Gastrocnemius medialis (tissue), 4 donors: ENCODE measurements at regions not wholly inside any gene's neighbourhood (a gene's known extent, or its start where the extent isn't known, plus 50 kb on each side); places are given as distances from the start of the nearest gene placed in this dataset.

Experiments
- CTCF ChIP-seq, 5 experiments: fragments of 450-650 bp in 3 of 5; fragments of 200-600 bp in 2 of 5; sonication (generic) in 2 of 5; IDR thresholded peaks in 4 of 5; conservative IDR thresholded peaks in 1 of 5; 1 replicate in 4 of 5; 2 replicates in 1 of 5; pipeline ENCODE4 v1.5.1; 2016 to 2019; ENCODE audit warnings: antibody characterized with exemption in 5 of 5, mild to moderate bottlenecking in 3 of 5, moderate library complexity in 3 of 5
- POLR2A ChIP-seq, 2 donors: fragments of 450-650 bp; IDR thresholded peaks; one replicate each; pipeline ENCODE4 v1.6.1; 2017; ENCODE audit warnings: antibody characterized with exemption in 2 of 2, mild to moderate bottlenecking in 2 of 2, moderate library complexity in 2 of 2

- TF ChIP-seq CTCF (IDR thresholded peaks at IDR 0.05 in 4 of 5, conservative IDR thresholded peaks at IDR 0.05 in 1 of 5) (no peak), POLR2A (IDR thresholded peaks at IDR 0.05) (no peak)
Observed at GRCh38 chr14:105855893-105856675, 329.7 kb downstream of the TMEM121 start.
